HT1080 (cell line): ENCODE measurements at regions not wholly inside any gene's neighbourhood (a gene's known extent, or its start where the extent isn't known, plus 50 kb on each side); places are given as distances from the start of the nearest gene placed in this dataset.

Source experiments
- DNase-seq: peaks from one replicate; pipeline ENCODE4 v3.0.0-alpha.2; 2015; ENCODE audit warnings: low read depth

- no peak for DNase-seq
These were observed 107.3 kb upstream of the ELAVL2 start for GRCh38 chr9:23933348-23933747.

GRCh38 chr9:23926368-23926767 is 100.3 kb upstream of the ELAVL2 start:
- DNase-seq = no peak

- no peak for DNase-seq
These were observed 88.5 kb upstream of the ELAVL2 start for GRCh38 chr9:23914431-23915003.

GRCh38 chr9:23907343-23907742 is 81.3 kb upstream of the ELAVL2 start:
- no peak for DNase-seq

GRCh38 chr9:23887781-23888180 is 61.7 kb upstream of the ELAVL2 start:
- no peak for DNase-seq
